GM21447 (cell line): ENCODE measurements at regions not wholly inside any gene's neighbourhood (a gene's known extent, or its start where the extent isn't known, plus 50 kb on each side); places are given as distances from the start of the nearest gene placed in this dataset.

ENCODE experiments used
- ATAC-seq: cut with Tn5 transposase; IDR thresholded peaks from one replicate; pipeline ENCODE4 v1.9.1; 2021; ENCODE audit not compliant: unreplicated experiment

DNA sequence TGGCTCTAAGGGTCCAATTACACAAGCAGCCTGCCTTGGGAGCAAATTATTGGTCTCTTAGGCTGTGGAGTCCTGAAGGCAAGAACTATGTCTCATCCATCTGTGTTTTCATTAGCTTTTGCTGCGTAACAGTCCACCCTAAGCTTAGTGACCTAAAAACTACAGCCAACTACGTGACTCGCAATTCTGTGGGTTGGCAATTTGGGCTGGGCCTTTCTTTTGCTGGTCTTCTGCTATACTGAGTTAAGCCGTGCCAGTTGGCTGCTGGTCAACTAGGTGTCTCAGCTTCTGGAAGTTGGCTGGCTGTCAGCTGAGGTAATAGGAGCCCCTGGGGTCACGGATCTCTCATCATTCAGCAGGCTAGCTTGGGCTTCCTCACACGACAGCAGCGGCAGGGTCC lies 205.6 kb upstream of the S100G start:
- no peak for ATAC-seq

DNA sequence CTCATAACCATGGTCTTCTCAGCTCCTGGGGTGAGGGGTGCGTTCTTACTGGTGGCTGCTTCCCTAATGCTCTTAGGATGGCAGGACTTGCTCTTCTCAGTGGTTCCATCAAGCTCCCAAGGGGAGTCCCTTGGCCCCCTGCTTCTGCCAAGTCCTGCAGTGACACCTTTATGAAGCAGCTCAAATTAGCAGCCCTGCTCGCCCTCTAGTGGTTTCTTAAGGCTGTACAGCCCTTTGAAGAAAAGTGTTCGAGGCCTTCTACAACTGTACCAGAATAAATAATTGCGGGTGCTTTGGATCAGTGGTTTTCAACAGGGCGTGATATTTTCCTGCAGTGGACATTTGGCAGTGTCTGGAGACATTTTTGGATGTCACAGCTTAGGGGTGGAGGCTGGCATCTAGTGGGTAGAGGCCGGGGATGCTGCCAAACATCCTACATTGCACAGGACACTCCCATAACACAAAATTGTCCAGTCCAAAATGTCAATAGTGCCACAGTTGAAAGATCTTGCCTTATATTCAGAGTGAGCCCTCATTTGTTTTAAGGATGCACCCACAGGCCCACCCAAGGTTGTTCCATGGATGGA lies 204.7 kb upstream of the S100G start:
- peak; percentile 67 for ATAC-seq

DNA sequence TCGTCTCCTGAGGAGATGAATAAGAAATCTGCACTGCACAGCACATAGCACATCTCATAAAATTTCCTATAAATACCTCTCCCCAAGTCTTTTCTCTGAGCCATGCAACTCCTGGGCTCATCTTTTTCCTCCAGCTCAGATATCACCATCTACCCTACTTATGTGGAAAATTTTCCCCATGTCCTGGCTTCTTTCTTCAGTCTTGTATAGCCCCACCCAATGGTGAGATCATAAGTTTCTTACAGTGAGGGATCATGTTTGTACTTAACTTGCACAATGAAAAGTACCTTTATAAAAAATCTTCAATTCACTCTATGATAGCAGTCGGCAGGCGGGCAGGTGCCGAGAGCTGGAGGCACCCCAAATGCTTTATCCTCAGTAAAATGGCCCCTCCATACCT lies 198.6 kb upstream of the S100G start:
- no peak for ATAC-seq

DNA sequence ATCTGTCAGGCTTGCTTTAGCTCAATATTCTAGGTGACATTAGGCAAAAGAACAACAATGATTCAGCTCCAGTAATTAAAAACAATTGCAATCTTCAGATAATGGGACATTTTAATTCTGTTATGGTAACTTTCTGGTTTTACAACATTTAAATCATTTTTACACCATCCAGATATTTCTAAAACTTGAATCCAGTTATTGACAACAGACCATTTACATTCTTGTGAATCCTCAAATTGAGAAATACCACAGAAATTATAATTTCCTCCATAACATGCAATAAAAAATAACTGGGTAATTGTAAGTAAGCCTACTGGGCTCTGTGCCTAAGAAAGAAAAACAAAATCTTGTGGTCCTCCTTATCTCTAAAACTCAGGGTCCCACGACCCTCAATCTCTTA lies 195.0 kb upstream of the S100G start:
- ATAC-seq, result no peak

DNA sequence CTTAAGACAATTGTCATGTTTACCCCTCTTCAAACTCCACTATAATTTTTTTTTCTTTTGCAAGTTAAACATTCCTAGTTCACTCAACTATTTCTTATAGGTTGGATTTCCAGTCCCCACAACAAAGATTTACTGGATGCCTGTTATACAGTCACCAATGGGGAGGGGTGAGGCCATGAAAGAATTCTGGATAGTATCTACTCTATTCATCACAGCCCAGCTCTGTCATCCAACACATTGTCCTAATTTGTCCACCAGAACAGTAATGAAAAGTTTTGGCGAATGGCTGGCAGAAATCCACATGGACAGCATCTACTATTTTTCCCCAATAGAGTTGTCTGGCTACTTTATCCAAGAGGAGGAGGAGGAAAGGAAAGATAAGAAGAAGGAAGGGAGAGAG lies 192.7 kb upstream of the S100G start:
- ATAC-seq, result no peak

DNA sequence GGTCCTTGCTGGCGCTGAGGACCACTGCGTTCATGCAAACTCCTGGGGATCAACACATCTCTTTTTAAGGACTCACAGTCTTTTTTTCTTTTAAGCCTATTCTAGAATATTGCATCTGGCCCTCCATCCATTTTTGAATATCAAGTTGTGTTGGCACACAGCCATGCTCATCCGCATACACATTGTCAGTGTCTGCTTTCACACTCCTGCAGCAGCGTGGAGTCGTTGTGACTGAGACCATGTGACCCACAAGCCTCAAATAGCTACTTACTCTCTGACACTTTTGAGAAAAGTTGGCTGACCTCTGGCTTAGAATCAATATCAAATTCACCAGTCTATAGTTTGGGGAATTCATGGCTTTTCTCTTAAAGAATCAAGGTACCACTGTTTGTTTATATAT lies 191.8 kb upstream of the S100G start:
- ATAC-seq, result no peak

DNA sequence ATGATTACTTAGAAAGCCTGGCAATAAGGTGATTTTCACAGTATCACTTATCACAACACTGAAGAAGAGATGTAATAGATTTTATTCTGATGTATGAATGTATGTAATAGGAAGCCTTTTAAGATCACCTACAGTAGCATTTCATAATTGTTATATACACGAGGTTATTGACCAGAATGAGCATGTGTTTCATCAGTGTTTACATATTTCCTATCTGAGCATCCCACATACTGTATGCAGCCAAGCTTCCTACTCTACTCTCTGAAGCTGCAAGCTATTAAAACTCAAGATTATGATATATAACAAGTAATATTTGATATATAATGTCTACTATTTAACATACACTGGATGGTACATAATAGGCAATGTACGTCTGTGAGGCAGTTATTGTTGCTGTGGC lies 190.9 kb upstream of the S100G start:
- no peak for ATAC-seq

DNA sequence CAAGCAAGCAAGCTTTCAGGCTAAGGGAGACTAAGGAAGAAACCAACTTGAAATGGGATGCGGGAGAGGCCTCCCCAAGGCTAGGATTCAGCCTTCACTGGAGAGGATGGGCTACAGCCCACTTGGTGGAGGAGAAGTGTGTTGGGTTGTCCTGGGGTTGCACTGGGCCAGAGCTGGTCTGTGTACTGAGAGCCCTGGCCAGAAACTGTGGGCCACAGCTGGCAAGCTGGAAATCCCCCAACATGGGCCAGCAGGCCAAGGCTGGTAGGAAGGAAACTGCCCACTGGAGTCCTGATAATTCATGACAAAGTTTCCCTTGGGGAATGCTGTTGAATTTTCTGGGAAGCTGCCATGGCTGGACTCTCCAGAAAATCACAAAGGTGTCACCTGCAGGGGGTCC lies 188.0 kb upstream of the S100G start:
- ATAC-seq, result no peak

DNA sequence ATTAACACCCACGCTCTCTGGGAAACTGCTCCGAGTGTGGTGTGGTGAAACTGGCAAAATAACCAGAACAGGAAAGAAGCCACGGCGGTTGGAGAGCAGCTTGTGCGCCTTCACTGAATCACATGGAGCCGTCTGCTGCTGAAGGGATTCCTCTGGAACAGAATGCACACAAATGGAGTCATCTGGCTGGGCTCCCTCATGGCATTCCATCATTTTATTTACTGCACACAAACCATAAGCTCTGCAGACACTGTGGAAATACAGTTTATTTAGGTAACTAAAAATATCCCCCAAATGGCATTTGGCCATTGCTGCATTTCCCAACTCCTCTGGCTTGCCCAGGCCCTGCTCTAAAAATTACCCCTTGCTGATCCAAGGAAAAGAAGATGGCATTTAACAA lies 187.0 kb upstream of the S100G start:
- ATAC-seq, result no peak

DNA sequence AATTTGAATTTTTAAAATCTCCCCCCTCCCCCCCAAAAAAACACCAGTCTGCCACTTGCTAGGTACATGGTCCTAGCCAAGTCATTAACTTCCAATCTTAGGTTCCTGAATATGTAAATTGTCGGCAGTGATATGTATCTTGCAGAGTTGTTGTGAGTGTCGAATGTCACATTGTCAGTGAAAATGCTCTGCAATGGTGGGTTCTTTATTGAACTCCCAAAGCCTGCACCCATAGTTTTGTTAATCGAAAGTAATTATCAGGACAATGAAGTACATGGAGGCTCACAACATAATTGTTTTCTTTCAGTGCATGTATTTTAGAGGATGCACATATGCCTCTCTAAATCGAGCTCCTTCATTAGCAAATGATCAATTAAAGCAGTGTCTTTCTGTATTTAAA lies 185.6 kb upstream of the S100G start:
- ATAC-seq, result no peak

DNA sequence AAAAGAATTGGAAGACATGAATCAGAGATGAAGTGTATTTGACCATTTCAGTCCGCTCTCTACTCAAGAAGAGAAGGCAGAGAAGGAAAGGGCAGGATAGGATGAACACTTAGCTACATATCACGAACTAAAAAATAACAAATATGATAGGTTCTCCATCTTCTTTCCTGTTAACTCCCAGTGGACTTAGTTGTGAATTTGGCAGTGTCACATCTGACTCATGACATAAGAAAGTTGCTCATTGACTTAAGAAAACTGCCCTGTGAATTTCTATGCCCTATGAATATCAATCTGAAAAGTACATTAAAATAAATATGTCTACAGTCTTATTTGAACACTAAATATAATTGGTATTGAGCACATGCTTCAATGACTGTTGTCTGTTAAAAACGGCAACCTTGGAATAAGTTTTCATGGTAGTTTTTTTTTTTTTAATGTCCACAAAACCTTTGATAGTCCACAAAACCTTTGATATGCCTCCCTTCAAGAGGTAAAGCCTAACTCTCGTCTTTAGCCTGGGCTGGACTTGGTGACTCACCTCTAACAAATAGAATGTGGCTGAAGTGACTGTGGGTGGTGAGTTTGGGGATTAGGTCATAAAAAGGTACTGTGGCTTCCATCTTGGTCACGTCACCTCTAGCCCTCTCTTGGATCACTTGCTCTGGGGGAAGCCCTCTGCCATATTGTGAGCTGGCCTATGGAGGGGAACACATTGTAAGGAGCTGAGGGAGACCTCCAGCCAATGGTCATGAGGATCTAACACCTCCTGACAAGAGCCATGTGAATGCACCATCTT lies 184.7 kb upstream of the S100G start:
- no peak for ATAC-seq

DNA sequence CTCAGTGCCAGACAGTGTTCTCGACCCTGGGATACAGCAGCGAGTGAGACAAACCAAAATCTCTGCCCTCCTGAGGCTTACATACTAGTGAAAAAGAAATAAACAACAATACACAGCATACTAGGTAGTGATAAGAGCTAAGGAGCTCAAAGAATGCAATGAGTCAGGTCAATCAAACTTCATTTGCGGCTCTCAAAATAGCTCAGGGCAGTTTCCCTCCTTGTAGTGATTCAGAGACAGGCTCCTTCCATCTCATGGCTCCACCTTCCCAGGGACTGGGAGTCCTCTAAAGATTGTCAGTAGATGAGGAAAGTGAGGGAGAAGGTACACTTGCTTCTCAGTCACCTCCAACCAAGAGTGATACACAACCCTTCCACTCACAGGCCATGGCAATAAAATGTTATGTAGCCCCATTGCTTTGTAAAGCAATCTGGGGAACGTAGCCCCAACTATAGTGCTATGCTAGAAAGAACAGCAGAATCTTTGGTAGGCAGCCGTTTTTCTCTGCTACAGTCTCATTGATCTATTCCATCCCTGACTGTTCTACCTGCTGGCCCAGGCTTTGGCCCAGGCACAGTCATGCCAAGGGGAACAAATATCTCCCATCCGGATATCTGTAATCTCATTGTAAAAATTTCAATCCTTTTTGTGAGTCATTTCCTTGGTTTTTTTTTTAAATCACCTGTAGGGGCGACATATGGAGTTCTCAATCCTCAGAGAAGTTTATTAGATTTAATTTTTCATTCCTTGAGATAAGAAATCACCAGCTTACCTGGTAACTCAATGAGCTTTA lies 183.1 kb upstream of the S100G start:
- no peak for ATAC-seq

DNA sequence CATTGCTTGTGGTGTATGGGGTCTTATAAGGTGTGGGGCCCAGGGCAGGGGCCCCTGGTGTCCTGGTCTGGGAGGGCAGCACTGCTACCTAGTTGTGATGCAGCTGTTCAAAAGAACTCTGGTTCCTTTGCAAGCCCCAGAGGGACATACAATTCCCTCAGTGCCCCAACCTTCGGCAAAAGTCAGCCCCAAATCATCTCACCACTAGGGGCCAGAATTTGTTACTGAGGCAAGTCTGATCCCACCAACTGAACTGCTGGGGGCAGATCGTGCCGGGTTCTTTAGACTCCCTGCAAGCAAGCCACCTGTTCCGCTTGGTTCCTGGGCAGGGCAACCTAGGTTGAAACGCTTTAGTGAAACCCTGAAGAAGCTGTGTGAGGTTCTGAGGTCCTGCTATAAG lies 180.1 kb upstream of the S100G start:
- ATAC-seq, result no peak

DNA sequence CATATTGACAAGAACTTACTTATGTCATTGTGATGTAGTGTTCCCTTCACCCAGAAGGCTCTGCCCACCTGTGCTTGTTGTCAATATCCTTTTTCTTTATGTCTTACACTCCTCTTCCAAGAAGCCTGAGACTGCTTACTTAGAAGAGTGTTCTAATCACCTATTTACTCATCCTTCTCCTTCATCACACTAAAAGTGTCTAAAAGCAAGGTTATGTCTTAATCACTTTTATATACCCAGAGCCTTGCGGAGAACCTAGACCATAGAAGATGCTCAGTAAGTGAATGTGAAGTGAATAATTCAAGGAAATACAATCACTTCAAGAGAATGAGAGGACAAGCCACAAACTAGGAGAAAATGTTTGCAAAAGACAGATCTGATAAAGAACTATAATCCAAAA lies 177.6 kb upstream of the S100G start:
- no peak for ATAC-seq

DNA sequence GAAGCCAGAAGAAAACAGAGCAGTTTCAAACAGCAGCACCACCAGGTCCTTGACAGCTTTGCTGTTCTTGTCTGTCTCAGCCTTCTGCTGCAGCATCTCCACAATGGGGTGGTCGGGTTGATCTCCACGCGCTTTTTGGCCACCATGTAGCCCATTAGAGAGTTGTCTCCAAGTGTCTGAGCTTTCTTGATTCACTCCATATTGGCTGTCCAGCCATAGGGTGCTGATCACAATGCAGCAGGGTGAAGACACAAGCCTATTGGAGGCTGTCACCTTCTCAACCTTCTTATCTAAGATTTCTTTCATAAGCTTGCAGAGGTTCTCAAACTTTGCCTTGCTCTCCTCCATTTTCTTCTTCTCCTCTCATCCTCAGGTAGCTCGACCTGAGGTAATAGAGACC lies 175.4 kb upstream of the S100G start:
- no peak for ATAC-seq

DNA sequence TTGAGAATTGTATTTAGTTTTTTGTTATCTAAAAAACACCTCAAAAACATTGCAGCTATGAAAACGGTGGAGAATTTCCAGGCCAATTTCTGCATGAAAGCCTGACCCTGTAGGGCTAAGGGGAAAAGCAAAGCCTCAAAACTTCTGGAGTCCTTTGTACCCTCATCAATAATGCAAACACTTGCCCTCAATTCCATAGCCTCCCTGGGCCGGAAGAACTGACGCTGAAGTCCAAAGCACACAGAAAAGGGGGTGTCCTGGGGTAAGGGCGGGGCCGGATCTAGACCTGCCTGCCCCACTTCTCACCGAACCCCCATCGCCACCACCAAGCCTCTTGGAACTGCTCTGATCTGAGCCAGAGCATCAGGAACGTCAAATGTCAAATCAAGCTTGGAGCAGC lies 173.9 kb upstream of the S100G start:
- ATAC-seq, result no peak

DNA sequence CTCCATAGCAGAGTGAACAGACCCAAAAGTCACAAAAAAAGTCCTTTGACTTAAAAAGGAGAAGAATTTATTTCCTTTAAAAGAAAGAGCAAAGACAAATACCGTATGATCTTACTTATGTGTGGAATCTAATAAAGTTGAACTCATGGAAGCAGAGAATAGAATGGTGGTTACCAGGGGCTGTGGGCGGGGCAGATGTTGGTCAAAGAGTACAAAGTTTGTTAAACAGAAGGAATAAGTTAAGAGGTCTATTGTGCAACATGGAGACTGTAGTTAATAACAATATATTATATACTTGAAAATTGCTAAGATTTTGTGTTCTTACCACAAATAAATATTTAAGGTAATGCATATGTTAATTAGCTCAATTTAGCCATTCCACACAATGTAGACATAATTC lies 173.3 kb upstream of the S100G start:
- no peak for ATAC-seq

DNA sequence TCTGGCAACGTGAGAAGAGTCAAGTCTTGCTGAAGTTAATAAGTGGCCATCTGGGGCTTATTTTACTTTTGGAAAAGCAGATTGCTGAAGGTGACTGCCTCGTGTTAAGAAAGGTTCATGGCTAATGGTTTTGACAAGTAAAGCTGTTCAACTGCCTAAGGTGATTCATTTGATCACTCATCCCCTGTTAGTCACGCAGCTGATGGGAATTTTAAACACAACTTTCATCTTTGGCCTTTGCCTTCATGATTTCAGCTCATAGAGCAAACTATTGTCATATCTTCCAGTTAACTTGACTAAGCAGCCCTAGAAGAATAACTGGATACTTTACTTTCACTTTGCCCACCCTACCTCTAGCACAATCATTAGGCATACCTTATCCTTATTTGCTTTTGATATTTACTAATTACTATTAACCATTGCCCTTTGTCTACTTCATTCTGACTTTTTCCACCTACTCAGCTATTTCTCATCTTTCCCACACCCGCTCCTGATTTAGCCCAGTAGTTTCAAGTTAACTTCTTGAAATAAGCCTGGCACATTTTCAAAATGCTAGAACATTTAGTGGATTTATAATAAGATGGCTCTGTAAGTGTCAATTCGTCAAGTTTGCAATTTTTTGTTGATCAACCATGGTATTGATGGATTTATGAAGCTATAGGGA lies 170.6 kb upstream of the S100G start:
- no peak for ATAC-seq

DNA sequence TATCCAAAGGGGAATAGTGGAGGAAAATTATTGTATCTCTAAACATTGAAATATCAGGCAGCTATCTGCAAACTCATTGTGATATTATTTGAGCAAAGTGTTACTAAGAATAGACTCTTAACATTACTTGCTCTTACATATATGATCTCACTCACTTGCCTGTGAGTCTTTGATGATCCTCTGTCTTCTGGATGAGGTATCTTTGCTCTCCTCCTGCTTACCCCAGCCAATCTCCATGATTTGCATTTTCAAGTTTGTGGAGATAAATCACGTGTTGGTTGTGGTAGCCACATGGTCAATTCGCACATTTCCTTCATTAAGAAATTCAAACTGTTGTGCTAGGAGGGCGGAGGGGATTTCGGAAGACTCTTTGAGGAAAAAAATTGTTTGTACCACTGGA lies 169.9 kb upstream of the S100G start:
- ATAC-seq, result no peak

DNA sequence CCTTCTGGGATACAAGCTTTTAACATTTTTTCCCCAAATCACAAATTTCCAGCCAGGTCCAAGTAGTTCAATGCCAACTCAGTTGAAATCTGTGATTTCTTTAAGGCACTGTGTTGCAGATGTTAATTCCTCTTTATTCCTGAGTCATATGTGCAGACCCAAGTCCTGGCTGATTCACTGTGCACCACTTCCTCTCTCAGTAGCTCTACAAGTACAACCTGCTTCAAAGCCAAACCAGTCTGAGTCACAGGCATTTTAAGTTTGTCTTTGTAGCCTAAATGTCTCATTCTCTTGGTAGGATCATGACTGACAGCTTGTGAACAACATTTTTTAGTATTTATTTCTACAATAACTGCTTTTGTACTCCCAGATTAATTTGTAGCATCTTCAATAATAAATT lies 165.6 kb upstream of the S100G start:
- no peak for ATAC-seq

DNA sequence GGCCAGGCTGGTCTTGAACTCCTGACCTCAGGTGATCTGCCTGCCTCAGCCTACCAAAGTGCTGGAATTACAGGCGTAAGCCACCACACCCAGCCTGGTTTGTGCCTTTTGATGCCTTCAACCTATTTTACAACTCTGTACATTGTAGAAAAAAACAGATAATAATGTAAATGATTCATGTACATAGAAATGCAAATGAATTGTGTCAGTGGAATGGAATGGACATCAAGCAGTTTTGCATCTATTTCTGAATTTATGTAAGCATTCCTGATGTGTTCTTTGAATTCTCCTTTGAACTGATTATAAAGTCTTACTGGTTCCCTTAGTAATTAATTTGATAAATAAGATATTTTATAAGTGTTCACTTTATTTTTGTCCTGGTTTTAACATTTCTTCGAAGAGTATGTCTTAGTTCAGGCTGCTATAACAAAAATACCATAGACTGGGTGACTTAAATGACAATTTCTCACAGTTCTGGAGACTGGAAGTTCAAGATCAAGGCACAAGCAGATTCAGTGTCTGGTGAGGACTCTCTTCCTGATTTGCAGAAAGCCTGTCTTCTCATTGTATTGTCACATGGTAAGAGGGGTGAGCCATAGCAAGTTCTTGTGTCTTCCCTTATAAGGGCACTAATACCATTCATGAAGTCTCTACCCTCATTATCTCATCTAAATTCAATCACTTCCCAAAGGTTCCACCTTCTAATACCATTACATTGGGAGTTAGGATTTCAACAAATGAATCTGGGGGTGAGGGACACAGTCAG lies 162.2 kb upstream of the S100G start:
- no peak for ATAC-seq
